GM12878 (cell line): ENCODE measurements at regions not wholly inside any gene's neighbourhood (a gene's known extent, or its start where the extent isn't known, plus 50 kb on each side); places are given as distances from the start of the nearest gene placed in this dataset.

ENCODE experiments used
- ATAC-seq: fragments of 200-7000 bp; cut with Tn5 transposase; 3 replicates; pipeline ENCODE4 v1.9.1; 2020; ENCODE audit warnings: mild to moderate bottlenecking, moderate library complexity
- BruUV-seq: library from RNA; stranded (reverse); fragments of 400-500 nt; replicated peaks from 2 replicates; lab custom pipeline; 2021; lab: Mats Ljungman, UMichigan
- CTCF ChIA-PET: fragments of 300-600 bp; sonication (Branson Sonifier 250); formaldehyde crosslinking; extraction: SDS; loops from one replicate; lab custom pipeline; 2021; ENCODE audit warnings: inconsistent platforms; lab: Yijun Ruan, JAX
- POLR2A ChIA-PET: fragments of 350-600 bp; formaldehyde crosslinking; extraction: SDS; loops from one replicate; lab custom pipeline; 2021; ENCODE audit warnings: inconsistent platforms; lab: Charles Lee
- RAD21 ChIA-PET: fragments of 300-600 bp; sonication (Branson Sonifier 250); formaldehyde crosslinking; loops from one replicate; lab custom pipeline; 2023; ENCODE audit warnings: antibody characterized with exemption; ENCODE audit not compliant: unreplicated experiment; lab: Charles Lee
- SMC1A ChIA-PET: fragments of 300-600 bp; sonication (Branson Sonifier 250); formaldehyde crosslinking; loops from one replicate; lab custom pipeline; 2023; ENCODE audit not compliant: unreplicated experiment, uncharacterized antibody; lab: Charles Lee
- DNase-seq: peaks from one replicate; pipeline ENCODE4 v3.0.0-alpha.2; 2011; ENCODE audit warnings: low read depth, low spot score
- FAIRE-seq: peaks from 3 replicates; lab custom pipeline; 2011; peaks lifted over from hg19 to GRCh38; lab: Jason Lieb, UNC
- H2AFZ ChIP-seq: 2 replicates; pipeline ENCODE4 v1.6.0; 2011; ENCODE audit warnings: low read depth, low read length, control low read depth; ENCODE audit not compliant: control insufficient read depth
- H3K27ac ChIP-seq: 2 replicates; pipeline ENCODE4 v1.5.1; 2011; ENCODE audit warnings: control low read depth; ENCODE audit not compliant: control insufficient read depth, insufficient read depth
- H3K27me3 ChIP-seq, 2 experiments: replicated peaks in 1 of 2; 2 replicates each; pipeline versions ENCODE4 v1.6.0 to v1.6.1; 2011; ENCODE audit warnings: low read length in 1 of 2; ENCODE audit not compliant: control insufficient read depth in 2 of 2, insufficient read depth in 2 of 2
- H3K36me3 ChIP-seq, 2 experiments: 2 replicates each; pipeline ENCODE4 v1.5.1; 2011; ENCODE audit warnings: low read length in 1 of 2; ENCODE audit not compliant: control insufficient read depth in 2 of 2, insufficient read depth in 2 of 2
- H3K4me1 ChIP-seq: 2 replicates; pipeline ENCODE4 v1.6.1; 2011; ENCODE audit warnings: mild to moderate bottlenecking, low read length, moderate library complexity, mixed read lengths; ENCODE audit not compliant: control insufficient read depth, insufficient read depth
- H3K4me2 ChIP-seq: 2 replicates; pipeline ENCODE4 v1.6.0; 2011; ENCODE audit warnings: control low read depth; ENCODE audit not compliant: control insufficient read depth, insufficient read depth
- H3K4me3 ChIP-seq: fragments of 200-600 bp; sonication (generic); 2 replicates; pipeline ENCODE4 v1.5.1; 2016
- H3K79me2 ChIP-seq: 2 replicates; pipeline ENCODE4 v1.6.0; 2011; ENCODE audit warnings: low read length; ENCODE audit not compliant: control insufficient read depth, insufficient read depth
- H3K9ac ChIP-seq: 2 replicates; pipeline ENCODE4 v1.8.0; 2011; ENCODE audit warnings: low read length, control low read depth, mixed read lengths; ENCODE audit not compliant: control insufficient read depth, insufficient read depth
- H3K9me3 ChIP-seq: replicated peaks from 3 replicates; pipeline ENCODE4 v1.5.1; 2011; ENCODE audit warnings: mild to moderate bottlenecking, low read length; ENCODE audit not compliant: control insufficient read depth, insufficient read depth
- H4K20me1 ChIP-seq: 2 replicates; pipeline ENCODE4 v1.6.0; 2011; ENCODE audit not compliant: control insufficient read depth, insufficient read depth
- ATF2 ChIP-seq: IDR thresholded peaks from 2 replicates; pipeline ENCODE4 v1.6.1; 2012; ENCODE audit warnings: low read length, inconsistent platforms
- BMI1 ChIP-seq: fragments of 450-650 bp; IDR thresholded peaks from 2 replicates; pipeline ENCODE4 v1.6.1; 2016; ENCODE audit warnings: mild to moderate bottlenecking, moderate library complexity, borderline replicate concordance
- EGR1 ChIP-seq, 2 experiments: IDR thresholded peaks; 1 replicate in 1 of 2; 2 replicates in 1 of 2; pipeline ENCODE4 v1.6.1; 2011 to 2012; ENCODE audit warnings: low read depth in 2 of 2, low read length in 2 of 2, borderline replicate concordance in 1 of 2, mild to moderate bottlenecking in 1 of 2, moderate library complexity in 1 of 2
- IKZF2 ChIP-seq, 2 experiments: fragments of 450-650 bp; IDR thresholded peaks; 2 replicates each; pipeline ENCODE4 v1.6.1; 2017; ENCODE audit warnings: mild to moderate bottlenecking in 2 of 2, moderate library complexity in 2 of 2
- LARP7 ChIP-seq: fragments of 450-650 bp; IDR thresholded peaks from 2 replicates; pipeline ENCODE4 v1.6.1; 2017; ENCODE audit warnings: mild to moderate bottlenecking
- MEF2B ChIP-seq: fragments of 450-650 bp; IDR thresholded peaks from 2 replicates; pipeline ENCODE4 v1.6.1; 2018; ENCODE audit warnings: mild to moderate bottlenecking, moderate library complexity; ENCODE audit not compliant: partially characterized antibody, poor library complexity, severe bottlenecking
- NFYA ChIP-seq: IDR thresholded peaks from 2 replicates; pipeline ENCODE4 v1.6.1; 2011; ENCODE audit warnings: low read depth, mild to moderate bottlenecking, low read length, improper control_type of control experiment, borderline replicate concordance
- REST ChIP-seq: IDR thresholded peaks from 2 replicates; pipeline ENCODE4 v1.6.1; 2012; ENCODE audit warnings: mild to moderate bottlenecking, low read depth, low read length
- STAT1 ChIP-seq: fragments of 450-650 bp; conservative IDR thresholded peaks from 2 replicates; pipeline ENCODE4 v1.6.1; 2014; ENCODE audit warnings: antibody characterized with exemption, mild to moderate bottlenecking
- USF1 ChIP-seq: IDR thresholded peaks from 2 replicates; pipeline ENCODE4 v1.6.1; 2011; ENCODE audit warnings: borderline replicate concordance, low read depth, mild to moderate bottlenecking, moderate library complexity, mixed read lengths, low read length; ENCODE audit not compliant: insufficient read depth; ENCODE audit errors: extremely low read length
- USF2 ChIP-seq: IDR thresholded peaks from 2 replicates; pipeline ENCODE4 v1.6.1; 2011; ENCODE audit warnings: low read depth, low read length, improper control_type of control experiment, borderline replicate concordance
- YY1 ChIP-seq: IDR thresholded peaks from 2 replicates; pipeline ENCODE4 v1.6.1; 2011; ENCODE audit warnings: low read depth, mild to moderate bottlenecking, low read length
- ZBTB4 ChIP-seq: fragments of 450-650 bp; formaldehyde crosslinking; IDR thresholded peaks from 2 replicates; pipeline ENCODE4 v1.4.0; 2022; ENCODE audit warnings: mild to moderate bottlenecking, moderate library complexity
- ZNF207 ChIP-seq: fragments of 450-650 bp; IDR thresholded peaks from 2 replicates; pipeline ENCODE4 v1.6.1; 2014; ENCODE audit warnings: antibody characterized with exemption, mild to moderate bottlenecking, borderline replicate concordance
- WGBS: methylation state at CpG from one replicate; pipeline ENCODE4 v1.1.6; 2016; ENCODE audit warnings: low lambda C conversion rate; ENCODE audit not compliant: insufficient replicate concordance, insufficient coverage; ENCODE audit errors: missing lambda C conversion rate; 5-methylcytosine and 5-hydroxymethylcytosine counted together
- in situ Hi-C: fragments of 300-500 bp; cut with MboI; formaldehyde crosslinking; loops from 9 replicates; pipeline ENCODE4 v1.14.3; 2018; ENCODE audit warnings: mixed read lengths
- intact Hi-C: fragments of 100-400 bp; cut with micrococcal nuclease; formaldehyde crosslinking; loops from one replicate; pipeline ENCODE4 v1.14.2; 2022; ENCODE audit not compliant: unreplicated experiment

- intact Hi-C loops (loop anchor here (5.0 kb wide), 1 partner anchor 65 kb away; no protein-coding TSS in a partner anchor), in situ Hi-C loops (no loop called here)
- H3K27ac ChIP-seq, result no peak overlapping the region
- ATAC-seq, result no peak
- no peaks in the 10 kb centered on the region for H3K9me3 ChIP-seq
- no peak overlapping the region for H3K4me3 ChIP-seq
- POLR2A ChIA-PET, result no interaction called here
- no peaks in the 10 kb centered on the region for H3K27me3 ChIP-seq
- no peak overlapping the region for H2AFZ ChIP-seq
- no peaks in the 10 kb centered on the region for H3K79me2 ChIP-seq
- H3K4me1 ChIP-seq, result no peaks in the 10 kb centered on the region
- SMC1A ChIA-PET, result interaction anchor here (0.9 to 1.3 kb wide), 2 partner anchors 35 to 1165 kb away, joined by 3 to 4 read pairs; no protein-coding TSS in a partner anchor
- CTCF ChIA-PET, result interaction anchor here (1.0 to 2.1 kb wide), 2 partner anchors 10 to 641 kb away, joined by 3 to 4 read pairs; no protein-coding TSS in a partner anchor
- no peak overlapping the region for H3K9ac ChIP-seq
- 7% methylated on average over 1 of the region's 1 CpG for WGBS
- no peaks in the 10 kb centered on the region for H3K36me3 ChIP-seq
- no peak overlapping the region for H3K4me2 ChIP-seq
- H4K20me1 ChIP-seq, result no peaks in the 10 kb centered on the region
- no TSS peak for BruUV-seq
- RAD21 ChIA-PET, result interaction anchor here (1.3 kb wide), 1 partner anchor 1168 kb away, joined by 5 read pairs; no protein-coding TSS in a partner anchor
- FAIRE-seq, result no peak
- DNase-seq, result no peak
- TF ChIP-seq REST (no peak), ATF2 (no peak), ZBTB4 (no peak), BMI1 (no peak), MEF2B (no peak), ZNF207 (no peak), YY1 (no peak), USF1 (no peak), LARP7 (no peak), USF2 (no peak), IKZF2 (IDR thresholded peaks at IDR 0.05) (no peak), STAT1 (no peak), EGR1 (IDR thresholded peaks at IDR 0.05; ENCODE audit: borderline replicate concordance in 1 of 2, low read depth in 2 of 2, low read length in 2 of 2) (no peak), NFYA (no peak)
Observed at GRCh38 chr4:34766935-34767334, 1477.4 kb downstream of the ARAP2 start.
